ENCODE measurements at regions not wholly inside any gene's neighbourhood (a gene's known extent, or its start where the extent isn't known, plus 50 kb on each side); places are given as distances from the start of the nearest gene placed in this dataset.
"Not testable (repeated sequence)": the region's sequence is repeated elsewhere in the genome, so short reads cannot be mapped to it uniquely, and the experiment has no call there.

GRCh38 chr10:53236941-53237340 is 464.4 kb upstream of the MBL2 start:
- no peak for DNase-seq (ENCODE audit: low read depth in 4 of 4, low spot score in 2 of 4)

GRCh38 chr10:53233749-53234148 is 461.2 kb upstream of the MBL2 start:
- no peak for DNase-seq (ENCODE audit: low read depth in 4 of 4, low spot score in 2 of 4)

- DNase-seq (ENCODE audit: low read depth in 4 of 4, low spot score in 2 of 4): no peak
Observed at GRCh38 chr10:53230651-53231050, 458.1 kb upstream of the MBL2 start.

DNA sequence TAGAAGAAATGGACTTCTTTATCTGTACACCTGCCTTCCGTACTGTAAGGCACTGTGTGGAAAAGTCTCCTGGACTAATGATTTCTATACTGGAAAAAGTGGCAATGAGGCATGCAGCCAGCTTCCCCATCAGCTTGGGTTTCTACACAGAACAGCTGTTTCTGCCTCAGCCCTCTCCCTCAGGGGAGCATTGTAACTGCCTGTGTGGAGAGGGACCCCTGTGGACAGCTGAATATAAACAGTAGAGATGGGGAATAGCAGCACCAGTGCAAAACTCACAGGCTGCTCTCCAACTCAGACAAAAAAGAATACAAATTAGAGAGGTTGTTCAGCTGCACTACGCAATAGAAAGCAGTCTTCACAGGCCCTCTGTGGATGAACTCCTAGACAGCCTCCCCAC is 451.3 kb upstream of the MBL2 start:
- peak in 1 of 4 donors; percentile 38 for DNase-seq (ENCODE audit: low read depth in 4 of 4, low spot score in 2 of 4)

DNA sequence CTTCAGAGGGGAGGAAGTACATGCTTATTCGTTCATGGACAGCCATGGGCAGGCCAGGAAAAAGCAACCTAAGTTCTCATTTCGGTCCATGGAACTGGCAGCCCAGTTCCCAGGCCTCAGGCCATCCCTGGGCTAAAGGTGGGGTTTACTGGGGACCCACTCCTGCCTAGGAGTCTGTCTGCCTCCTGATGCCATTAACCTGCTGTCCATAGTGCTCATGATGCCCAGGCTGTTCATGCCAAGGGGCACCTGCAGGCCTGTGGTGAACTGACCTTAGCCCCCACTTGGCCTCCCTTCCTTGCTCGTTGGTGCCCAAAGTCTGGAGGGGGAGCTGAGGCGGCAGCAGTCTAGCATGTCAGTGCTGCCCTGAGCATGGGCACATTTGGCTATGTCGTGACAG is 450.2 kb upstream of the MBL2 start:
- no peak for DNase-seq (ENCODE audit: low read depth in 4 of 4, low spot score in 2 of 4)

GRCh38 chr10:53209944-53210611 is 437.5 kb upstream of the MBL2 start:
- DNase-seq (ENCODE audit: low read depth in 4 of 4, low spot score in 2 of 4): peak in 2 of 4 donors; percentile 28 to 47

GRCh38 chr10:53183733-53184132 is 411.1 kb upstream of the MBL2 start:
- no peak for DNase-seq (ENCODE audit: low read depth in 4 of 4, low spot score in 2 of 4)

- no peak for DNase-seq (ENCODE audit: low read depth in 4 of 4, low spot score in 2 of 4)
Observed at GRCh38 chr10:53177468-53177867, 404.9 kb upstream of the MBL2 start.

- DNase-seq (ENCODE audit: low read depth in 4 of 4, low spot score in 2 of 4): no peak
Observed at GRCh38 chr10:53166325-53166724, 393.7 kb upstream of the MBL2 start.

DNA sequence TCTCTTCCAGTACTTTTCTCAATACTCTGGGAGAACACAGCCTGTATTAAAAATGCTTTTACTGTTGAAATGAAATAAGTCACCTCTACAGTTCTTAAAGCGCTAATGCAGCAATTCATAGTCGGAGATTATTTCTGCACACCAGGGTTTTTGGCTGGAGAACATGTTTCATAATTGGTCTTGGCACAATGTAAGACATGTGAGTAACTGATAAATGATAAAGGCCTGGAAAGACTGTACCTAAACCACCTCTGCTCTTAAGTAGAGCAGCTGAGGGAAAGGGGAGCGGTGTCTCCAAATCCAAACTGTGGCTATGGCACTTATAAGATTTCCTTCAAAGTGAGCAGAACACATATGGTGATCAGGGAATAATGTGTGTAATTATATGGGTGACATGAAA is 390.3 kb upstream of the MBL2 start:
- no peak for DNase-seq (ENCODE audit: low read depth in 4 of 4, low spot score in 2 of 4)

GRCh38 chr10:53161231-53161630 is 388.6 kb upstream of the MBL2 start:
- DNase-seq (ENCODE audit: low read depth in 4 of 4, low spot score in 2 of 4): no peak

- DNase-seq (ENCODE audit: low read depth in 4 of 4, low spot score in 2 of 4): not testable (repeated sequence)
Observed at GRCh38 chr10:53155674-53156073, 383.1 kb upstream of the MBL2 start.

DNA sequence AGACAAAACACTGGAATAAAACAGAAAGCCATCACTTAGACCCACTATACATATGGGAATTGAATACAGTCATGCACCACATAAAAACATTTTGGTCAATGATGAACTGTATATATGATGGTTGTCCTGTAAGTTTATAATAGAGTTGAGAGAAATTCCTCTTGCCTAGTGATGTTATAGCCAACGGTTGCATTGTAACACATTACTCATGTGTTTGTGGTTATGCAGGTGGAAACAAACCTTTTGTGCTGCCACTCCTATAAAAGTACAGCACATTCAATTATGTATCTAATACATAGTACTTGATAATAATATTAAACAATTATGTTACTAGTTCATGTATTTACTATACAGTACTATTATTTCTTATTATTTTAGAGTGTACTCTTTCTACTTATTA is 381.2 kb upstream of the MBL2 start:
- DNase-seq (ENCODE audit: low read depth in 4 of 4, low spot score in 2 of 4): no peak

- no peak for DNase-seq (ENCODE audit: low read depth in 4 of 4, low spot score in 2 of 4)
Observed at GRCh38 chr10:53140506-53140905, 367.9 kb upstream of the MBL2 start.

DNA sequence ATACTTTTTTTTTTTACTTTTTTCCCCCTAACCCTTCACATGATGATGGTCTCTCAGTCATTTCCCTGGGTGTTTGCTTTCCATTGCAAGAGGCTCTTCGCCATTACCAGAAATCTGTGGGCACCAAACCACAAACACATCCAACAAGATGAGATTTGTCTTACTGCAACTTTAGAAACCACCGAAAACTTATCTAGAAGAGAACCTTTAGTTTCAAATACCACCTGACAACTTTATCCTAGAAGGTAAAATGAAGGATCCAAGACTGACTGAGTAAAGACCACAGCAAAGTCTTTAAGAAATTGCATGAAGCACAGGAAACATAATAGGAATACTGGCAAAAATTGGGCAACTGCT is 363.3 kb upstream of the MBL2 start:
- no peak for DNase-seq (ENCODE audit: low read depth in 4 of 4, low spot score in 2 of 4)

GRCh38 chr10:53135213-53135896 is 362.8 kb upstream of the MBL2 start:
- no peak for DNase-seq (ENCODE audit: low read depth in 4 of 4, low spot score in 2 of 4)

- DNase-seq (ENCODE audit: low read depth in 4 of 4, low spot score in 2 of 4): no peak
Observed at GRCh38 chr10:53134050-53134449, 361.5 kb upstream of the MBL2 start.

- no peak for DNase-seq (ENCODE audit: low read depth in 4 of 4, low spot score in 2 of 4)
Observed at GRCh38 chr10:53130337-53130736, 357.8 kb upstream of the MBL2 start.

GRCh38 chr10:53127686-53128085 is 355.1 kb upstream of the MBL2 start:
- DNase-seq (ENCODE audit: low read depth in 4 of 4, low spot score in 2 of 4): no peak

DNA sequence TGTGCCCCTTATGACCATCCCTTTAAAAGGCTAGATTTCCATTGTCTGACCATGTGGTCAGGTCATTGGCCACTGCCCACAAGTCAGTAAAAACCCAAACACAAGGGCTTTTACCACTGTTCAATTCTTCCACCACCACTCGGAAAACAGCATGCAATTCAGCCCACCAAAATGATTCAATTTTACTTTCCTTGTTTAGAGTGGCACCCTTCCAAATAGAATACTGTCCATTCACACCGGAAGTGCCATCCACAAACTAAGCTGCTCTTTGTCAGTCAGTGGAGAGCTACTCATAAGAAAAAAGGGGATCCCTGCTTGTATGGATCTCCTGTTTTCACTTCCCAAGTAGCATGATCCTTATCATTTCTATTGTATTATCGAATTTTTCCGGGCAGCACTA is 350.7 kb upstream of the MBL2 start:
- DNase-seq (ENCODE audit: low read depth in 4 of 4, low spot score in 2 of 4): no peak

- DNase-seq (ENCODE audit: low read depth in 4 of 4, low spot score in 2 of 4): no peak
Observed at GRCh38 chr10:53122281-53122680, 349.7 kb upstream of the MBL2 start.

- no peak for DNase-seq (ENCODE audit: low read depth in 4 of 4, low spot score in 2 of 4)
Observed at GRCh38 chr10:53115660-53116059, 343.1 kb upstream of the MBL2 start.

GRCh38 chr10:53111529-53111928 is 338.9 kb upstream of the MBL2 start:
- DNase-seq (ENCODE audit: low read depth in 4 of 4, low spot score in 2 of 4): no peak

Measured in left renal cortex interstitium (tissue), 4 donors.